ENCODE measurements at regions not wholly inside any gene's neighbourhood (a gene's known extent, or its start where the extent isn't known, plus 50 kb on each side); places are given as distances from the start of the nearest gene placed in this dataset.

GRCh38 chr1:218945050-218945449 is 228.6 kb upstream of the LYPLAL1 start:
- DNase-seq (ENCODE audit: low read depth, low spot score) (no peak), ATAC-seq (no peak)
- CTCF ChIA-PET: interaction anchor here (1.2 kb wide), 1 partner anchor 51 kb away, joined by 5 read pairs; no protein-coding TSS in a partner anchor
- Histone ChIP-seq H3K4me1 (ENCODE audit: control insufficient read depth in 1 of 2, insufficient read depth in 2 of 2, low read length in 2 of 2) (peaks cover 0 to 16% of the 10 kb centered on the region in 2 experiments; a peak in 2 of 4 replicates), H3K36me3 (ENCODE audit: control insufficient read depth in 1 of 2, insufficient read depth in 2 of 2, low read length in 2 of 2) (no peaks in the 10 kb centered on the region), H4K20me1 (ENCODE audit: insufficient read depth) (no peaks in the 10 kb centered on the region), H3K4me2 (ENCODE audit: low read length) (peak overlapping the region; percentile 16; the same call in 1 of the 2 replicates), H3K9me3 (ENCODE audit: control insufficient read depth in 1 of 2, insufficient read depth in 1 of 2, low read depth in 1 of 2, low read length in 2 of 2) (no peaks in the 10 kb centered on the region), H3K9me2 (ENCODE audit: insufficient read depth) (no peaks in the 10 kb centered on the region), H3K79me2 (ENCODE audit: insufficient read depth, low read length) (no peaks in the 10 kb centered on the region), H2AFZ (ENCODE audit: low read depth, low read length, poor library complexity, severe bottlenecking) (no peak overlapping the region), H3K9ac (ENCODE audit: low read length) (no peak overlapping the region), H3K27me3 (ENCODE audit: insufficient read depth, low read length) (no peaks in the 10 kb centered on the region), H3K27ac (ENCODE audit: low read depth, low read length) (no peak overlapping the region), H3K4me3 (replicated peaks in 1 of 2; ENCODE audit: low read depth in 1 of 2, low read length in 2 of 2) (no peak overlapping the region)
- intact Hi-C loops (cut with micrococcal nuclease): no loop called here
- no TSS peak for BruUV-seq (replicated peaks)
- POLR2A ChIA-PET: no interaction called here
- 0 out of 2 replicates have a peak, but pooled peaks have one; percentile 22 for TF ChIP-seq FOSL1 (IDR thresholded peaks at IDR 0.05; ENCODE audit: low read depth)
- TF ChIP-seq SP1 (IDR thresholded peaks at IDR 0.05; ENCODE audit: low read depth): peak; percentile 18; the same call in 1 of the 2 replicates
- TF ChIP-seq JUND (IDR thresholded peaks at IDR 0.05): 0 out of 2 replicates have a peak, but pooled peaks have one; percentile 21
- no peak for TF ChIP-seq POLR2AphosphoS5 (IDR thresholded peaks at IDR 0.05; ENCODE audit: low read depth, low read length)
- TF ChIP-seq ZNF274 (IDR thresholded peaks at IDR 0.05; ENCODE audit: low read depth, low read length): no peak
- RAD21 ChIA-PET (ENCODE audit: low non-redundant PET in 1 of 2, low total read pairs in 2 of 2, uncharacterized antibody in 2 of 2, unreplicated experiment in 2 of 2): no interaction called here

GRCh38 chr1:218946147-218946546 is 227.5 kb upstream of the LYPLAL1 start:
- Histone ChIP-seq H3K9me3 (ENCODE audit: control insufficient read depth in 1 of 2, insufficient read depth in 1 of 2, low read depth in 1 of 2, low read length in 2 of 2) (no peaks in the 10 kb centered on the region), H3K4me2 (ENCODE audit: low read length) (peak overlapping the region; percentile 15; the same call in 1 of the 2 replicates), H2AFZ (ENCODE audit: low read depth, low read length, poor library complexity, severe bottlenecking) (no peak overlapping the region), H3K79me2 (ENCODE audit: insufficient read depth, low read length) (no peaks in the 10 kb centered on the region), H3K4me3 (replicated peaks in 1 of 2; ENCODE audit: low read depth in 1 of 2, low read length in 2 of 2) (no peak overlapping the region), H3K27me3 (ENCODE audit: insufficient read depth, low read length) (no peaks in the 10 kb centered on the region), H3K4me1 (ENCODE audit: control insufficient read depth in 1 of 2, insufficient read depth in 2 of 2, low read length in 2 of 2) (peaks cover 0 to 16% of the 10 kb centered on the region in 2 experiments; a peak in 2 of 4 replicates), H3K9me2 (ENCODE audit: insufficient read depth) (no peaks in the 10 kb centered on the region), H3K27ac (ENCODE audit: low read depth, low read length) (no peak overlapping the region), H4K20me1 (ENCODE audit: insufficient read depth) (no peaks in the 10 kb centered on the region), H3K9ac (ENCODE audit: low read length) (no peak overlapping the region), H3K36me3 (ENCODE audit: control insufficient read depth in 1 of 2, insufficient read depth in 2 of 2, low read length in 2 of 2) (no peaks in the 10 kb centered on the region)
- DNase-seq (ENCODE audit: low read depth, low spot score): no peak
- BruUV-seq (replicated peaks): no TSS peak
- ChIA-PET CTCF (no interaction called here), POLR2A (no interaction called here), RAD21 (ENCODE audit: low non-redundant PET in 1 of 2, low total read pairs in 2 of 2, uncharacterized antibody in 2 of 2, unreplicated experiment in 2 of 2) (no interaction called here)
- intact Hi-C loops (cut with micrococcal nuclease): no loop called here
- TF ChIP-seq FOSL1 (IDR thresholded peaks at IDR 0.05; ENCODE audit: low read depth) (no peak), ELF1 (IDR thresholded peaks at IDR 0.05; ENCODE audit: borderline replicate concordance, low read depth) (no peak), EZH2 (IDR thresholded peaks at IDR 0.05) (no peak), ZNF274 (IDR thresholded peaks at IDR 0.05; ENCODE audit: low read depth, low read length) (no peak), RAD21 (IDR thresholded peaks at IDR 0.05; ENCODE audit: low read depth) (no peak), ZFX (IDR thresholded peaks at IDR 0.05) (no peak), EZH2phosphoT487 (IDR thresholded peaks at IDR 0.05; ENCODE audit: borderline replicate concordance) (no peak), YY1 (IDR thresholded peaks at IDR 0.05; ENCODE audit: extremely low read depth, insufficient replicate concordance, low read depth, low read length) (no peak)
- TF ChIP-seq, protein P1, sequence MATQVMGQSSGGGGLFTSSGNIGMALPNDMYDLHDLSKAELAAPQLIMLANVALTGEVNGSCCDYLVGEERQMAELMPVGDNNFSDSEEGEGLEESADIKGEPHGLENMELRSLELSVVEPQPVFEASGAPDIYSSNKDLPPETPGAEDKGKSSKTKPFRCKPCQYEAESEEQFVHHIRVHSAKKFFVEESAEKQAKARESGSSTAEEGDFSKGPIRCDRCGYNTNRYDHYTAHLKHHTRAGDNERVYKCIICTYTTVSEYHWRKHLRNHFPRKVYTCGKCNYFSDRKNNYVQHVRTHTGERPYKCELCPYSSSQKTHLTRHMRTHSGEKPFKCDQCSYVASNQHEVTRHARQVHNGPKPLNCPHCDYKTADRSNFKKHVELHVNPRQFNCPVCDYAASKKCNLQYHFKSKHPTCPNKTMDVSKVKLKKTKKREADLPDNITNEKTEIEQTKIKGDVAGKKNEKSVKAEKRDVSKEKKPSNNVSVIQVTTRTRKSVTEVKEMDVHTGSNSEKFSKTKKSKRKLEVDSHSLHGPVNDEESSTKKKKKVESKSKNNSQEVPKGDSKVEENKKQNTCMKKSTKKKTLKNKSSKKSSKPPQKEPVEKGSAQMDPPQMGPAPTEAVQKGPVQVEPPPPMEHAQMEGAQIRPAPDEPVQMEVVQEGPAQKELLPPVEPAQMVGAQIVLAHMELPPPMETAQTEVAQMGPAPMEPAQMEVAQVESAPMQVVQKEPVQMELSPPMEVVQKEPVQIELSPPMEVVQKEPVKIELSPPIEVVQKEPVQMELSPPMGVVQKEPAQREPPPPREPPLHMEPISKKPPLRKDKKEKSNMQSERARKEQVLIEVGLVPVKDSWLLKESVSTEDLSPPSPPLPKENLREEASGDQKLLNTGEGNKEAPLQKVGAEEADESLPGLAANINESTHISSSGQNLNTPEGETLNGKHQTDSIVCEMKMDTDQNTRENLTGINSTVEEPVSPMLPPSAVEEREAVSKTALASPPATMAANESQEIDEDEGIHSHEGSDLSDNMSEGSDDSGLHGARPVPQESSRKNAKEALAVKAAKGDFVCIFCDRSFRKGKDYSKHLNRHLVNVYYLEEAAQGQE (IDR thresholded peaks at IDR 0.05; ENCODE audit: low read depth): no peak
- TF ChIP-seq, protein P2, sequence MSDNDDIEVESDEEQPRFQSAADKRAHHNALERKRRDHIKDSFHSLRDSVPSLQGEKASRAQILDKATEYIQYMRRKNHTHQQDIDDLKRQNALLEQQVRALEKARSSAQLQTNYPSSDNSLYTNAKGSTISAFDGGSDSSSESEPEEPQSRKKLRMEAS (IDR thresholded peaks at IDR 0.05): no peak
- ATAC-seq: no peak
